ENCODE measurements at regions not wholly inside any gene's neighbourhood (a gene's known extent, or its start where the extent isn't known, plus 50 kb on each side); places are given as distances from the start of the nearest gene placed in this dataset.
"Not testable (repeated sequence)": the region's sequence is repeated elsewhere in the genome, so short reads cannot be mapped to it uniquely, and the experiment has no call there.

- TF ChIP-seq, protein P1, sequence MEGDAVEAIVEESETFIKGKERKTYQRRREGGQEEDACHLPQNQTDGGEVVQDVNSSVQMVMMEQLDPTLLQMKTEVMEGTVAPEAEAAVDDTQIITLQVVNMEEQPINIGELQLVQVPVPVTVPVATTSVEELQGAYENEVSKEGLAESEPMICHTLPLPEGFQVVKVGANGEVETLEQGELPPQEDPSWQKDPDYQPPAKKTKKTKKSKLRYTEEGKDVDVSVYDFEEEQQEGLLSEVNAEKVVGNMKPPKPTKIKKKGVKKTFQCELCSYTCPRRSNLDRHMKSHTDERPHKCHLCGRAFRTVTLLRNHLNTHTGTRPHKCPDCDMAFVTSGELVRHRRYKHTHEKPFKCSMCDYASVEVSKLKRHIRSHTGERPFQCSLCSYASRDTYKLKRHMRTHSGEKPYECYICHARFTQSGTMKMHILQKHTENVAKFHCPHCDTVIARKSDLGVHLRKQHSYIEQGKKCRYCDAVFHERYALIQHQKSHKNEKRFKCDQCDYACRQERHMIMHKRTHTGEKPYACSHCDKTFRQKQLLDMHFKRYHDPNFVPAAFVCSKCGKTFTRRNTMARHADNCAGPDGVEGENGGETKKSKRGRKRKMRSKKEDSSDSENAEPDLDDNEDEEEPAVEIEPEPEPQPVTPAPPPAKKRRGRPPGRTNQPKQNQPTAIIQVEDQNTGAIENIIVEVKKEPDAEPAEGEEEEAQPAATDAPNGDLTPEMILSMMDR (IDR thresholded peaks at IDR 0.05; ENCODE audit: low read depth, low read length), result no peak
- no peak overlapping the region for H3K4me3 ChIP-seq (ENCODE audit: low read depth, low read length)
Observed at GRCh38 chr13:68540244-68540643, 1310.1 kb upstream of the PCDH9 start.

DNA sequence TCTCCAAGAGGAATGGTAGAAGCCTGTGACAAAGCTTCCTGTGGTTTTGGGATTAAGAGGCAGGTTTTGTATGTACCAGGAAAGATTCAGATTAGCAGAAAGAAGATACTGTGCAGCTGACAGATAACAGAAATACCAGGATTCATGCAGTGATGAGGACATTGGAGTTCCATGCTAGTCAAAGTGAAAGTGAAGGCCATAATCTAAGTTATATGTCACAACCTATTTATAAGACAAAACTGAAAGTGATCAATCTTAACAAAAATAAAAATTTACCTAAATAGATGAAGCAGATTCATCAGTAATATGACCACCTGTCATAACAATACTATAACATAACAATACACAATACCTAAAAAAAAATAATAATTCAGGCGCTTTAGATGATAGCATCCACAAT is 1305.2 kb upstream of the PCDH9 start:
- no peak overlapping the region for H3K4me3 ChIP-seq (ENCODE audit: low read depth, low read length)
- TF ChIP-seq, protein P1 (IDR thresholded peaks at IDR 0.05; ENCODE audit: low read depth, low read length), result no peak

DNA sequence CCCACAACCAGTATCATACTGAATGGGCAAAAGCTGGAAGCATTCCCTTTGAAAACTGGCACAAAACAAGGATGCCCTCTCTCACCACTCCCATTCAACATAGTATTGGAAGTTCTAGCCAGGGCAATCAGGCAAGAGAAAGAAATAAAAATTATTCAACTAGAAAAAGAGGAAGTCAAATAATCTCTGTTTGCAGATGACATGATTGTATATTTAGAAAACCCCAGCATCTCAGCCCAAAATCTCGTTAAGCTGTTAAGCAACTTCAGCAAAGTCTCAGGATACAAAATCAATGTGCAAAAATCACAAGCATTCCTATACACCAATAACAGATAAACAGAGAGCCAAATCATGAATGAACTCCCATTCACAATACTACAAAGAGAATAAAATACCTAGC is 1297.0 kb upstream of the PCDH9 start:
- H3K4me3 ChIP-seq (ENCODE audit: low read depth, low read length), result not testable (repeated sequence)

DNA sequence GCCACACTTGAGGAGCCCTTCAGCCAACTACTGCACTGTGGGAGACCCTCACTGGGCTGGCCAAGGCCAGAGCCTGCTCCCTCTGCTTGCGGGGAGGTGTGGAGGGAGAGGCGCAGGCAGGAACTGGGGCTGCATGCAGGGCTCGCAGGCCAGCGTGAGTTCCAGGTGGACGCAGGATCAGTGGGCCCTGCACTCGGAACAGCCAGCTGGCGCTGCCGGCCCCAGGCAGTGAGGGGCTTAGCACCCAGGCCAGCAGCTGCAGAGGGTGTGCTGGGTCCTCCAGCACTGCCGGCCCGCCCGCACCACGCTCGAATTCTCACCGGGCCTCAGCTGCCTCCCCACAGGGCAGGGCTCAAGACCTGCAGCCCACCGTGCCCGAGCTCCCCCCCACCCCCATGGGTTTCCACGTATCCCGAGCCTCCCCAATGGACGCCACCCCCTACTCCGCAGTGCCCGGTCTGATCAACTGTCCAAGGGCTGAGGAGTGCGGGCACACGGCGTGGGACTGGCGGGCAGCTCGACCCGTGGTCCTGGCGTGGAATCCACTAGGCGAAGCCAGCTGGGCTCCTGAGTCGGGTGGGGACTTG is 1293.8 kb upstream of the PCDH9 start:
- TF ChIP-seq, protein P1 (IDR thresholded peaks at IDR 0.05; ENCODE audit: low read depth, low read length), result no peak
- H3K4me3 ChIP-seq (ENCODE audit: low read depth, low read length), result no peak overlapping the region

DNA sequence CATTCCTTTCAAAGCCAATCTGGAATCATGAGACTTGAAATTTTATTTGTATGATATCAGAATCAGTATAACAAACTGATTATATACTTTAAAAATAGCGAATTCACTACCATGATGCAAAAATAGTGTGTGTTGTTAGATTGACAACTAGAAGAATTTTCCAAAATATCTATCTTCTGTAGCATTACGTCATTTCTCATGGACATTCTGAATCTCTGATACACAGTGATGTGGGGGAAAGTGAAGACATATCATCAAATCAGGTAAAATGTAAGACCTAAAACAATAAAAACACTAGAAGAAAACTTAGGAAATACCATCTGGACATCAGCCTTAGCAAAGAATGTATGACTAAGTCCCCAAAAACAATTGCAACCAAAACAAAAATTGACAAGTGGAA is 1292.0 kb upstream of the PCDH9 start:
- no peak overlapping the region for H3K4me3 ChIP-seq (ENCODE audit: low read depth, low read length)
- TF ChIP-seq, protein P1 (IDR thresholded peaks at IDR 0.05; ENCODE audit: low read depth, low read length), result no peak

- TF ChIP-seq, protein P1 (IDR thresholded peaks at IDR 0.05; ENCODE audit: low read depth, low read length), result no peak
- no peak overlapping the region for H3K4me3 ChIP-seq (ENCODE audit: low read depth, low read length)
Observed at GRCh38 chr13:68509734-68510621, 1279.8 kb upstream of the PCDH9 start.

DNA sequence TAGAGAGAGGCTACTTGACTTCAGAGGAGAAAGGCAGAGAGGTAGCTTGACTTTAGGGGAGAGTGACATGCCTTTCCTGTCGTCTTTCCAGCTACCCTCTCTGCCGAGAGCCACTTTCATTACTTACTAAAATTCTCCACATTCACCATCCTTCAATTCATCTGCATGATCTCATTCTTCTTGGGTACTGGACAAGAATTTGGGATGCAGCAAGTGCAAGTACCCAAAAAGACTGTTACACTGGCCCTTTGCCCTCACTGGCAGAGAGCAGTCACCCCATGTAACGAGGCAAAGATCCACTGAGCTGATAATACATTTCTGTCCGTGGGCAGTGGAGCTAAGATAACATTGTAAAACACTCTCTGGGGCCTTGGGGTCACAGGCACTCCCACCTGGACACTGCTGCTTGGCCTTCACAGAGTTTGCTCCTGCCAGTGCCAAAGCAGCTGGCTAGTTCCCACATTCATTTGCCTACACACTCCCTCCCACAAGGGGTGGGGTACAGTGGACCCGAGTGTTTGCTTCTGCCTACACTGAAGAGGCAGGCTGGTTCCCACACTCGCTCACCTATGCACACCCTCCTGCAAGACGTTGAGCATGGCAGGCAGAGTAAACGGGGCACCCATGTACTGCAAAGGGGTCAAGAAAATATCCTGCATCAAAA is 1276.9 kb upstream of the PCDH9 start:
- TF ChIP-seq, protein P1 (IDR thresholded peaks at IDR 0.05; ENCODE audit: low read depth, low read length), result no peak

More for the DNA sequence above, 1276.9 kb upstream of the PCDH9 start:
- H3K4me3 ChIP-seq (ENCODE audit: low read depth, low read length), result no peak overlapping the region

All from WI38 (cell line).